ENCODE measurements at regions not wholly inside any gene's neighbourhood (a gene's known extent, or its start where the extent isn't known, plus 50 kb on each side); places are given as distances from the start of the nearest gene placed in this dataset.
A peak's percentile ranks its signal among the peaks of the same experiment; 100 is the strongest.
"Not testable (repeated sequence)": the region's sequence is repeated elsewhere in the genome, so short reads cannot be mapped to it uniquely, and the experiment has no call there.

GRCh38 chr14:86772075-86772474, 1220.9 kb downstream of the GALC start:
- DNase-seq: no peak

- DNase-seq: no peak
These were observed 1222.8 kb downstream of the GALC start for GRCh38 chr14:86770186-86770585.

GRCh38 chr14:86766469-86766868, 1226.5 kb downstream of the GALC start:
- peak; percentile 14 for DNase-seq

GRCh38 chr14:86761611-86762010, 1231.4 kb downstream of the GALC start:
- DNase-seq: no peak

- DNase-seq: peak; percentile 22
These were observed 1226.7 kb downstream of the FLRT2 start for GRCh38 chr14:86756521-86757190.

GRCh38 chr14:86750488-86750887, 1220.5 kb downstream of the FLRT2 start:
- DNase-seq: not testable (repeated sequence)

- DNase-seq: no peak
These were observed 1209.8 kb downstream of the FLRT2 start for GRCh38 chr14:86739761-86740160.

GRCh38 chr14:86731427-86731826, 1201.5 kb downstream of the FLRT2 start:
- not testable (repeated sequence) for DNase-seq

- no peak for DNase-seq
These were observed 1193.3 kb downstream of the FLRT2 start for GRCh38 chr14:86723254-86723624.

GRCh38 chr14:86722612-86723253, 1192.8 kb downstream of the FLRT2 start:
- no peak for DNase-seq

GRCh38 chr14:86714575-86714974, 1184.6 kb downstream of the FLRT2 start:
- DNase-seq: no peak

GRCh38 chr14:86714153-86714552, 1184.2 kb downstream of the FLRT2 start:
- no peak for DNase-seq

GRCh38 chr14:86712727-86713126, 1182.8 kb downstream of the FLRT2 start:
- DNase-seq: peak; percentile 6

- DNase-seq: peak; percentile 47
These were observed 1182.2 kb downstream of the FLRT2 start for GRCh38 chr14:86712176-86712575.

GRCh38 chr14:86708846-86709339, 1178.9 kb downstream of the FLRT2 start:
- no peak for DNase-seq

- peak; percentile 63 for DNase-seq
These were observed 1177.1 kb downstream of the FLRT2 start for GRCh38 chr14:86707071-86707470.

GRCh38 chr14:86683561-86683960, 1153.6 kb downstream of the FLRT2 start:
- no peak for DNase-seq

- DNase-seq: no peak
These were observed 1145.1 kb downstream of the FLRT2 start for GRCh38 chr14:86675059-86675458.

- no peak for DNase-seq
These were observed 1143.6 kb downstream of the FLRT2 start for GRCh38 chr14:86673523-86673969.

GRCh38 chr14:86672080-86672479, 1142.1 kb downstream of the FLRT2 start:
- no peak for DNase-seq

- DNase-seq: no peak
These were observed 1136.0 kb downstream of the FLRT2 start for GRCh38 chr14:86665975-86666374.

- no peak for DNase-seq
These were observed 1132.4 kb downstream of the FLRT2 start for GRCh38 chr14:86662334-86662733.

- peak; percentile 83 for DNase-seq
These were observed 1124.7 kb downstream of the FLRT2 start for GRCh38 chr14:86654558-86655184.

- no peak for DNase-seq
These were observed 1122.6 kb downstream of the FLRT2 start for GRCh38 chr14:86652526-86652925.
